H9 (cell line): ENCODE measurements at regions not wholly inside any gene's neighbourhood (a gene's known extent, or its start where the extent isn't known, plus 50 kb on each side); places are given as distances from the start of the nearest gene placed in this dataset.

ENCODE experiments used
- DNase-seq: peaks from one replicate; pipeline ENCODE4 v3.0.0-alpha.2; 2017
- H2AFZ ChIP-seq: one replicate; pipeline ENCODE4 v1.6.1; 2013; ENCODE audit warnings: mild to moderate bottlenecking, low read length, control low read depth, moderate library complexity
- H2AK5ac ChIP-seq: 2 replicates; pipeline ENCODE4 v1.6.1; 2013; ENCODE audit warnings: low read length, control low read depth, mixed read lengths; ENCODE audit not compliant: insufficient read length
- H2BK120ac ChIP-seq: one replicate; pipeline ENCODE4 v1.6.1; 2013; ENCODE audit warnings: low read depth, mild to moderate bottlenecking, low read length, control low read depth, inconsistent platforms; ENCODE audit not compliant: poor library complexity, severe bottlenecking
- H2BK12ac ChIP-seq: 2 replicates; pipeline ENCODE4 v1.6.1; 2013; ENCODE audit warnings: low read length, control low read depth, mixed read lengths, low read depth; ENCODE audit not compliant: insufficient read length
- H2BK15ac ChIP-seq: 2 replicates; pipeline ENCODE4 v1.6.1; 2013; ENCODE audit warnings: low read depth, low read length, control low read depth
- H2BK20ac ChIP-seq: one replicate; pipeline ENCODE4 v1.6.1; 2013; ENCODE audit warnings: low read depth, mild to moderate bottlenecking, low read length, control low read depth, inconsistent platforms; ENCODE audit not compliant: poor library complexity, severe bottlenecking
- H2BK5ac ChIP-seq: 2 replicates; pipeline ENCODE4 v1.6.1; 2013; ENCODE audit warnings: low read length, control low read depth, mixed read lengths; ENCODE audit not compliant: insufficient read length
- H3K14ac ChIP-seq: 2 replicates; pipeline ENCODE4 v1.6.1; 2013; ENCODE audit warnings: low read length, control low read depth; ENCODE audit not compliant: insufficient read depth
- H3K18ac ChIP-seq: 2 replicates; pipeline ENCODE4 v1.6.1; 2013; ENCODE audit warnings: low read depth, mild to moderate bottlenecking, mixed read lengths, low read length, control low read depth; ENCODE audit not compliant: insufficient read length
- H3K23ac ChIP-seq: 2 replicates; pipeline ENCODE4 v1.6.1; 2013; ENCODE audit warnings: low read length, control low read depth, mixed read lengths, low read depth; ENCODE audit not compliant: insufficient read length
- H3K23me2 ChIP-seq: 2 replicates; pipeline ENCODE4 v1.6.1; 2013; ENCODE audit warnings: low read depth, mild to moderate bottlenecking, mixed read lengths, low read length, control low read depth; ENCODE audit not compliant: insufficient read length, poor library complexity, severe bottlenecking
- H3K27ac ChIP-seq: 2 replicates; pipeline ENCODE4 v1.5.1; 2013; ENCODE audit warnings: low read length, control low read depth, mixed read lengths, low read depth; ENCODE audit not compliant: insufficient read length
- H3K27me3 ChIP-seq: 2 replicates; pipeline ENCODE4 v1.6.1; 2013; ENCODE audit warnings: low read length, control low read depth, inconsistent platforms; ENCODE audit not compliant: insufficient read depth
- H3K4ac ChIP-seq: 2 replicates; pipeline ENCODE4 v1.6.1; 2013; ENCODE audit warnings: low read depth, mild to moderate bottlenecking, control low read depth, inconsistent platforms, low read length, moderate library complexity
- H3K4me1 ChIP-seq: 2 replicates; pipeline ENCODE4 v1.6.1; 2013; ENCODE audit warnings: low read length, control low read depth, inconsistent platforms; ENCODE audit not compliant: insufficient read depth
- H3K4me2 ChIP-seq: 2 replicates; pipeline ENCODE4 v1.6.1; 2013; ENCODE audit warnings: low read length, control low read depth, mixed read lengths; ENCODE audit not compliant: insufficient read length, insufficient read depth
- H3K56ac ChIP-seq: 2 replicates; pipeline ENCODE4 v1.6.1; 2013; ENCODE audit warnings: low read depth, mild to moderate bottlenecking, mixed read lengths, low read length, control low read depth; ENCODE audit not compliant: insufficient read length
- H3K79me1 ChIP-seq: 2 replicates; pipeline ENCODE4 v1.6.1; 2013; ENCODE audit warnings: low read depth, mild to moderate bottlenecking, moderate library complexity, low read length, control low read depth, inconsistent platforms; ENCODE audit not compliant: insufficient read depth, poor library complexity, severe bottlenecking
- H3K79me2 ChIP-seq: 2 replicates; pipeline ENCODE4 v1.6.1; 2013; ENCODE audit warnings: low read length, control low read depth, inconsistent platforms; ENCODE audit not compliant: insufficient read depth
- H3K9ac ChIP-seq: 2 replicates; pipeline ENCODE4 v1.6.1; 2013; ENCODE audit warnings: low read length, control low read depth, mixed read lengths; ENCODE audit not compliant: insufficient read length; ENCODE audit errors: extremely low read depth
- H3K9me3 ChIP-seq: one replicate; pipeline ENCODE4 v1.6.1; 2013; ENCODE audit warnings: low read depth, low read length, inconsistent platforms; ENCODE audit not compliant: control insufficient read depth
- H3T11ph ChIP-seq: one replicate; pipeline ENCODE4 v1.6.1; 2013; ENCODE audit warnings: mild to moderate bottlenecking, low read length, control low read depth, inconsistent platforms
- H4K20me1 ChIP-seq: one replicate; pipeline ENCODE4 v1.6.1; 2013; ENCODE audit not compliant: control insufficient read depth, insufficient read length, insufficient read depth
- H4K5ac ChIP-seq: 2 replicates; pipeline ENCODE4 v1.6.1; 2013; ENCODE audit warnings: low read depth, mild to moderate bottlenecking, mixed read lengths, low read length, control low read depth; ENCODE audit not compliant: insufficient read length
- H4K8ac ChIP-seq: replicated peaks from 2 replicates; pipeline ENCODE4 v1.6.1; 2013; ENCODE audit warnings: low read length, control low read depth, mixed read lengths, low read depth; ENCODE audit not compliant: insufficient read length
- H4K91ac ChIP-seq: 2 replicates; pipeline ENCODE4 v1.6.1; 2013; ENCODE audit warnings: low read depth, mild to moderate bottlenecking, moderate library complexity, mixed read lengths, low read length, control low read depth; ENCODE audit not compliant: insufficient read length
- H3K27ac Mint-ChIP-seq, 3 experiments: 2 replicates in 2 of 3; 3 replicates in 1 of 3; pipeline ENCODE4 v1.8.0; 2020 to 2021; ENCODE audit warnings: mixed read lengths in 3 of 3, mild to moderate bottlenecking in 1 of 3, moderate library complexity in 1 of 3
- H3K27me3 Mint-ChIP-seq: 2 replicates; pipeline ENCODE4 v1.8.0; 2021; ENCODE audit warnings: low read depth, mild to moderate bottlenecking, moderate library complexity, mixed read lengths
- H3K36me3 Mint-ChIP-seq, 3 experiments: 2 replicates in 2 of 3; 3 replicates in 1 of 3; pipeline ENCODE4 v1.8.0; 2020 to 2021; ENCODE audit warnings: low read depth in 3 of 3, mixed read lengths in 3 of 3; ENCODE audit not compliant: insufficient read depth in 1 of 3
- H3K4me1 Mint-ChIP-seq, 2 experiments: 2 replicates each; pipeline ENCODE4 v1.8.0; 2020; ENCODE audit warnings: mixed read lengths in 2 of 2
- H3K4me3 Mint-ChIP-seq, 2 experiments: 2 replicates in 1 of 2; 3 replicates in 1 of 2; pipeline ENCODE4 v1.8.0; 2020 to 2021; ENCODE audit warnings: mild to moderate bottlenecking in 2 of 2, mixed read lengths in 2 of 2, moderate library complexity in 1 of 2
- H3K9me3 Mint-ChIP-seq, 2 experiments: 2 replicates in 1 of 2; 3 replicates in 1 of 2; pipeline ENCODE4 v1.8.0; 2020; ENCODE audit warnings: mild to moderate bottlenecking in 2 of 2, mixed read lengths in 2 of 2, moderate library complexity in 1 of 2
- WGBS: extraction: QIAGEN DNeasy Blood & Tissue Kit; methylation state at CpG from one replicate; pipeline ENCODE4 v1.1.7; 2013; ENCODE audit warnings: missing lambda C conversion rate, low lambda C conversion rate, mixed read lengths; ENCODE audit not compliant: insufficient read length; ENCODE audit errors: extremely low coverage; 5-methylcytosine and 5-hydroxymethylcytosine counted together
- TF ChIP-seq, protein P1 (sequence below): fragments of 200-600 bp; sonication (generic); conservative IDR thresholded peaks from 3 replicates; pipeline ENCODE4 v1.8.0; 2021; ENCODE audit warnings: antibody characterized with exemption, mild to moderate bottlenecking

DNA sequence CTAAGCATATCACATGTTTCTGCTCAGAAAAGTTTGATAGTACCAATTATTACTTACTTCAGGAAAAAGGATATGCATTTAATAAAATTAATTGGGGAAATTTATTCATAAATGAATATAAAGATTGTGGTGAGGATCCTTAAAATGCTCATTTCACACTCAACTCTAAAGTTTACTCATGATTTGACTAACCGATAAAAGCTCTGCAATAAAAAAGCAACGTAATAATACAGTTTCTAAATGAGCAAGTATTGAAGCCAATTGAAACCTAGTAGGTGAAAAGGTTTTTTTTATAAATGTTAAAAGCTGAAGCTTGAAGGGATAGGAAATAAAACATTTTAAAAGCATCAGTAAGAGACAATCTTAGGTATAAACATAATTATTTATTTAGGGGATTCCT lies 308.3 kb upstream of the STEAP1 start:
- TF ChIP-seq, protein P1, sequence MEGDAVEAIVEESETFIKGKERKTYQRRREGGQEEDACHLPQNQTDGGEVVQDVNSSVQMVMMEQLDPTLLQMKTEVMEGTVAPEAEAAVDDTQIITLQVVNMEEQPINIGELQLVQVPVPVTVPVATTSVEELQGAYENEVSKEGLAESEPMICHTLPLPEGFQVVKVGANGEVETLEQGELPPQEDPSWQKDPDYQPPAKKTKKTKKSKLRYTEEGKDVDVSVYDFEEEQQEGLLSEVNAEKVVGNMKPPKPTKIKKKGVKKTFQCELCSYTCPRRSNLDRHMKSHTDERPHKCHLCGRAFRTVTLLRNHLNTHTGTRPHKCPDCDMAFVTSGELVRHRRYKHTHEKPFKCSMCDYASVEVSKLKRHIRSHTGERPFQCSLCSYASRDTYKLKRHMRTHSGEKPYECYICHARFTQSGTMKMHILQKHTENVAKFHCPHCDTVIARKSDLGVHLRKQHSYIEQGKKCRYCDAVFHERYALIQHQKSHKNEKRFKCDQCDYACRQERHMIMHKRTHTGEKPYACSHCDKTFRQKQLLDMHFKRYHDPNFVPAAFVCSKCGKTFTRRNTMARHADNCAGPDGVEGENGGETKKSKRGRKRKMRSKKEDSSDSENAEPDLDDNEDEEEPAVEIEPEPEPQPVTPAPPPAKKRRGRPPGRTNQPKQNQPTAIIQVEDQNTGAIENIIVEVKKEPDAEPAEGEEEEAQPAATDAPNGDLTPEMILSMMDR: no peak
- Histone ChIP-seq H3K56ac (no peak overlapping the region), H2BK5ac (no peak overlapping the region), H3K27ac (no peak overlapping the region), H3K9ac (no peak overlapping the region), H2AK5ac (no peak overlapping the region), H3K18ac (no peak overlapping the region), H2BK20ac (no peak overlapping the region), H3K23me2 (no peaks in the 10 kb centered on the region), H3K23ac (no peak overlapping the region), H2AFZ (no peak overlapping the region), H2BK15ac (no peak overlapping the region), H3K79me1 (no peaks in the 10 kb centered on the region), H3K14ac (no peak overlapping the region), H4K5ac (no peak overlapping the region), H2BK120ac (no peak overlapping the region), H3K27me3 (no peaks in the 10 kb centered on the region), H3K9me3 (no peaks in the 10 kb centered on the region), H3T11ph (no peak overlapping the region), H4K20me1 (no peaks in the 10 kb centered on the region), H3K4me1 (no peaks in the 10 kb centered on the region), H3K4ac (no peak overlapping the region), H2BK12ac (no peak overlapping the region), H4K91ac (no peak overlapping the region), H3K4me2 (no peak overlapping the region), H3K79me2 (no peaks in the 10 kb centered on the region), H4K8ac (no peak overlapping the region)
- H3K27ac Mint-ChIP-seq: no peak overlapping the region
- H3K27me3 Mint-ChIP-seq: no peaks in the 10 kb centered on the region
- no peaks in the 10 kb centered on the region for H3K9me3 Mint-ChIP-seq
- whole genome bisulfite sequencing: no CpG with 5 or more reads among the region's 2 CpGs
- no peak for DNase-seq
- H3K4me1 Mint-ChIP-seq: no peaks in the 10 kb centered on the region
- H3K36me3 Mint-ChIP-seq: no peaks in the 10 kb centered on the region
- H3K4me3 Mint-ChIP-seq: no peak overlapping the region
